HEK293 (cell line): ENCODE measurements at regions not wholly inside any gene's neighbourhood (a gene's known extent, or its start where the extent isn't known, plus 50 kb on each side); places are given as distances from the start of the nearest gene placed in this dataset.

ENCODE experiments used
- CTCF ChIA-PET: fragments of 350-600 bp; formaldehyde crosslinking; extraction: SDS; loops from one replicate; lab custom pipeline; 2021; ENCODE audit warnings: antibody characterized with exemption; lab: Yijun Ruan, JAX
- POLR2A ChIA-PET: fragments of 300-600 bp; formaldehyde crosslinking; extraction: SDS; loops from one replicate; lab custom pipeline; 2020; ENCODE audit warnings: antibody characterized with exemption, inconsistent platforms; lab: Yijun Ruan, JAX
- H3K27ac ChIP-seq: fragments of 200-500 bp; sonication (Bioruptor generic); 2 replicates; pipeline ENCODE4 v1.5.1; 2014; ENCODE audit warnings: low read depth, low read length, control low read depth, inconsistent platforms; ENCODE audit errors: extremely low read depth
- H3K36me3 ChIP-seq, 2 experiments: fragments of 200-500 bp in 1 of 2; sonication (Bioruptor generic) in 1 of 2; 1 replicate in 1 of 2; 2 replicates in 1 of 2; pipeline ENCODE4 v1.5.1; 2014 to 2017; ENCODE audit warnings: inconsistent platforms in 2 of 2, low read length in 2 of 2; ENCODE audit not compliant: control insufficient read depth in 2 of 2, insufficient read depth in 1 of 2
- H3K4me1 ChIP-seq: fragments of 200-500 bp; sonication (Bioruptor generic); 2 replicates; pipeline ENCODE4 v1.5.1; 2014; ENCODE audit warnings: mild to moderate bottlenecking, low read length, inconsistent platforms; ENCODE audit not compliant: control insufficient read depth, insufficient read depth
- H3K4me3 ChIP-seq: 2 replicates; pipeline ENCODE4 v1.5.1; 2011; ENCODE audit warnings: low read depth, mild to moderate bottlenecking, control low read depth, low read length, moderate library complexity
- H3K9me3 ChIP-seq: fragments of 200-500 bp; sonication (Bioruptor generic); 2 replicates; pipeline ENCODE4 v1.5.1; 2014; ENCODE audit warnings: low read depth, low read length, inconsistent platforms; ENCODE audit not compliant: control insufficient read depth, insufficient read depth
- INSM2 ChIP-seq: fragments of 450-650 bp; formaldehyde crosslinking; IDR thresholded peaks from 2 replicates; pipeline ENCODE4 v1.5.1; 2016; ENCODE audit warnings: missing biosample characterization, missing genetic modification characterization
- RBAK ChIP-seq: fragments of 450-650 bp; formaldehyde crosslinking; IDR thresholded peaks from 2 replicates; pipeline ENCODE4 v1.5.1; 2016; ENCODE audit warnings: missing biosample characterization, missing genetic modification characterization
- REST ChIP-seq: fragments of 450-650 bp; formaldehyde crosslinking; IDR thresholded peaks from 2 replicates; pipeline ENCODE4 v1.5.1; 2016; ENCODE audit warnings: missing biosample characterization, missing genetic modification characterization
- ZBTB21 ChIP-seq: fragments of 450-650 bp; formaldehyde crosslinking; IDR thresholded peaks from 2 replicates; pipeline ENCODE4 v1.5.1; 2017; ENCODE audit warnings: missing biosample characterization, missing genetic modification characterization
- ZBTB7A ChIP-seq: fragments of 450-650 bp; formaldehyde crosslinking; IDR thresholded peaks from 2 replicates; pipeline ENCODE4 v1.5.1; 2016; ENCODE audit warnings: low read depth, missing biosample characterization, missing genetic modification characterization
- ZBTB8A ChIP-seq: fragments of 450-650 bp; formaldehyde crosslinking; IDR thresholded peaks from 2 replicates; pipeline ENCODE4 v1.5.1; 2016; ENCODE audit warnings: missing biosample characterization, missing genetic modification characterization
- ZNF121 ChIP-seq: fragments of 450-650 bp; formaldehyde crosslinking; IDR thresholded peaks from 2 replicates; pipeline ENCODE4 v1.5.1; 2016; ENCODE audit warnings: missing biosample characterization, missing genetic modification characterization
- ZNF19 ChIP-seq: fragments of 450-650 bp; formaldehyde crosslinking; IDR thresholded peaks from 2 replicates; pipeline ENCODE4; 2016; ENCODE audit warnings: missing biosample characterization, missing genetic modification characterization, low read depth
- ZNF404 ChIP-seq: fragments of 450-650 bp; formaldehyde crosslinking; IDR thresholded peaks from 2 replicates; pipeline ENCODE4 v1.5.1; 2017; ENCODE audit warnings: missing biosample characterization, missing genetic modification characterization
- ZNF423 ChIP-seq: fragments of 450-650 bp; formaldehyde crosslinking; IDR thresholded peaks from 2 replicates; pipeline ENCODE4 v1.5.1; 2016; ENCODE audit warnings: missing biosample characterization, missing genetic modification characterization
- ZNF449 ChIP-seq: fragments of 450-650 bp; formaldehyde crosslinking; IDR thresholded peaks from 2 replicates; pipeline ENCODE4 v1.5.1; 2017; ENCODE audit warnings: missing biosample characterization, mild to moderate bottlenecking, missing genetic modification characterization, moderate library complexity
- ZNF510 ChIP-seq: fragments of 450-650 bp; formaldehyde crosslinking; IDR thresholded peaks from 2 replicates; pipeline ENCODE4 v1.5.1; 2018; ENCODE audit warnings: mild to moderate bottlenecking, missing genetic modification characterization, missing biosample characterization; ENCODE audit not compliant: insufficient replicate concordance
- ZNF514 ChIP-seq: fragments of 450-650 bp; formaldehyde crosslinking; IDR thresholded peaks from 2 replicates; pipeline ENCODE4 v1.5.1; 2016; ENCODE audit warnings: missing biosample characterization, missing genetic modification characterization
- ZNF549 ChIP-seq: fragments of 450-650 bp; IDR thresholded peaks from 2 replicates; pipeline ENCODE4 v1.5.1; 2018; ENCODE audit warnings: missing biosample characterization, missing genetic modification characterization, mild to moderate bottlenecking, inconsistent platforms, moderate library complexity
- ZNF560 ChIP-seq: fragments of 450-650 bp; formaldehyde crosslinking; IDR thresholded peaks from 2 replicates; pipeline ENCODE4 v1.5.1; 2017; ENCODE audit warnings: missing biosample characterization, missing genetic modification characterization, borderline replicate concordance
- ZNF561 ChIP-seq: fragments of 450-650 bp; IDR thresholded peaks from 2 replicates; pipeline ENCODE4 v1.5.1; 2018; ENCODE audit warnings: missing biosample characterization, missing genetic modification characterization, borderline replicate concordance
- ZNF596 ChIP-seq: fragments of 450-650 bp; IDR thresholded peaks from 2 replicates; pipeline ENCODE4 v1.5.0; 2018; ENCODE audit warnings: missing biosample characterization, mild to moderate bottlenecking, missing genetic modification characterization, moderate library complexity
- ZNF621 ChIP-seq: fragments of 450-650 bp; formaldehyde crosslinking; IDR thresholded peaks from 2 replicates; pipeline ENCODE4 v1.5.1; 2017; ENCODE audit warnings: missing biosample characterization, missing genetic modification characterization
- ZNF664 ChIP-seq: fragments of 450-650 bp; formaldehyde crosslinking; IDR thresholded peaks from 2 replicates; pipeline ENCODE4 v1.5.1; 2016; ENCODE audit warnings: missing biosample characterization, missing genetic modification characterization
- ZNF791 ChIP-seq: fragments of 450-650 bp; formaldehyde crosslinking; IDR thresholded peaks from 2 replicates; pipeline ENCODE4 v1.5.1; 2016; ENCODE audit warnings: missing biosample characterization, missing genetic modification characterization
- TF ChIP-seq, protein P1 (sequence below): fragments of 450-650 bp; formaldehyde crosslinking; IDR thresholded peaks from 2 replicates; pipeline ENCODE4 v1.5.1; 2016; ENCODE audit warnings: missing biosample characterization, missing genetic modification characterization
- TF ChIP-seq, protein P2 (sequence below): fragments of 450-650 bp; formaldehyde crosslinking; IDR thresholded peaks from 2 replicates; pipeline ENCODE4 v1.5.1; 2016; ENCODE audit warnings: missing biosample characterization, missing genetic modification characterization

- POLR2A ChIA-PET, result no interaction called here
- CTCF ChIA-PET, result interaction anchor here (1.4 to 1.7 kb wide), 2 partner anchors 109 to 360 kb away, joined by 3 read pairs; no protein-coding TSS in a partner anchor
- no peaks in the 10 kb centered on the region for H3K36me3 ChIP-seq
- H3K4me1 ChIP-seq, result no peaks in the 10 kb centered on the region
- TF ChIP-seq ZBTB8A (tag by site-specific recombination) (no peak), ZNF621 (no peak), RBAK (tag by site-specific recombination) (no peak), ZNF19 (tag by site-specific recombination) (no peak), ZNF596 (no peak), ZNF514 (tag by site-specific recombination) (no peak), ZNF404 (tag by site-specific recombination) (no peak), ZNF423 (no peak), REST (tag by site-specific recombination) (no peak), ZNF664 (tag by site-specific recombination) (no peak)
- TF ChIP-seq, protein P1, sequence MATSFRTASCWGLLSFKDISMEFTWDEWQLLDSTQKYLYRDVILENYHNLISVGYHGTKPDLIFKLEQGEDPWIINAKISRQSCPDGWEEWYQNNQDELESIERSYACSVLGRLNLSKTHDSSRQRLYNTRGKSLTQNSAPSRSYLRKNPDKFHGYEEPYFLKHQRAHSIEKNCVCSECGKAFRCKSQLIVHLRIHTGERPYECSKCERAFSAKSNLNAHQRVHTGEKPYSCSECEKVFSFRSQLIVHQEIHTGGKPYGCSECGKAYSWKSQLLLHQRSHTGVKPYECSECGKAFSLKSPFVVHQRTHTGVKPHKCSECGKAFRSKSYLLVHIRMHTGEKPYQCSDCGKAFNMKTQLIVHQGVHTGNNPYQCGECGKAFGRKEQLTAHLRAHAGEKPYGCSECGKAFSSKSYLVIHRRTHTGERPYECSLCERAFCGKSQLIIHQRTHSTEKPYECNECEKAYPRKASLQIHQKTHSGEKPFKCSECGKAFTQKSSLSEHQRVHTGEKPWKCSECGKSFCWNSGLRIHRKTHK (tag by site-specific recombination), result no peak
- TF ChIP-seq, all 188 proteins: peak for 0
- H3K4me3 ChIP-seq, result no peak overlapping the region
- H3K27ac ChIP-seq, result no peak overlapping the region
- H3K9me3 ChIP-seq, result no peaks in the 10 kb centered on the region
Measured at GRCh38 chr11:45045683-45046471, 95.2 kb upstream of the TP53I11 start.

- CTCF ChIA-PET, result no interaction called here
- Histone ChIP-seq H3K4me1 (no peaks in the 10 kb centered on the region), H3K4me3 (no peak overlapping the region), H3K9me3 (no peaks in the 10 kb centered on the region), H3K36me3 (no peaks in the 10 kb centered on the region), H3K27ac (no peak overlapping the region)
- POLR2A ChIA-PET, result no interaction called here
- TF ChIP-seq ZNF560, result no peak
- no peak for TF ChIP-seq ZBTB7A
- no peak for TF ChIP-seq INSM2 (tag by site-specific recombination)
- no peak for TF ChIP-seq ZNF549 (tag by site-specific recombination)
- TF ChIP-seq ZNF404 (tag by site-specific recombination), result no peak
- TF ChIP-seq ZNF791 (tag by site-specific recombination), result no peak
- TF ChIP-seq, protein P2, sequence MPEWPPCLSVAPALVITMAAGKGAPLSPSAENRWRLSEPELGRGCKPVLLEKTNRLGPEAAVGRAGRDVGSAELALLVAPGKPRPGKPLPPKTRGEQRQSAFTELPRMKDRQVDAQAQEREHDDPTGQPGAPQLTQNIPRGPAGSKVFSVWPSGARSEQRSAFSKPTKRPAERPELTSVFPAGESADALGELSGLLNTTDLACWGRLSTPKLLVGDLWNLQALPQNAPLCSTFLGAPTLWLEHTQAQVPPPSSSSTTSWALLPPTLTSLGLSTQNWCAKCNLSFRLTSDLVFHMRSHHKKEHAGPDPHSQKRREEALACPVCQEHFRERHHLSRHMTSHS (tag by site-specific recombination), result no peak
- no peak for TF ChIP-seq ZNF510
- no peak for TF ChIP-seq ZNF121 (tag by site-specific recombination)
- TF ChIP-seq ZNF561, result no peak
- TF ChIP-seq ZNF449, result no peak
- TF ChIP-seq ZBTB21 (tag by site-specific recombination), result no peak
Measured at GRCh38 chr11:45048313-45048841, 97.7 kb upstream of the TP53I11 start.
